ENCODE measurements at regions not wholly inside any gene's neighbourhood (a gene's known extent, or its start where the extent isn't known, plus 50 kb on each side); places are given as distances from the start of the nearest gene placed in this dataset.
"Not testable (repeated sequence)": the region's sequence is repeated elsewhere in the genome, so short reads cannot be mapped to it uniquely, and the experiment has no call there.

DNA sequence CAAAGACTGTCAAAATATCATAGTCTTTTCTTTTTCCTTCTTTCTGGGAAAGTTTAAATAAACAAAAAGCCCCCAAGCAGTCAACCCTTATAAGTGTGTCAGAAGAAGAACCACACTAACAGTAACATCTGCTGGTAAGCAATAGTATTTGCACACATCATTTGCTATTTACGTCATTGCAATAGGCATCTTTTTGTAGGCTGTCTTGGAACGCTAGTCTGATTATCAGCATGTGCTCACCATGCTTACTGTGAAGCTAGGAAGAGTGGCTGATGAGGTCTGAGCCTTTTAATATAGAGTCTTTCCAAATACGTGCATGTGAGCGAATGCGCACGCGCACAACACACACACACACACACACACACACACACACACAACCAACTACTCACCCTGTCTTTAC lies 599.0 kb upstream of the TPK1 start:
- DNase-seq: no peak

DNA sequence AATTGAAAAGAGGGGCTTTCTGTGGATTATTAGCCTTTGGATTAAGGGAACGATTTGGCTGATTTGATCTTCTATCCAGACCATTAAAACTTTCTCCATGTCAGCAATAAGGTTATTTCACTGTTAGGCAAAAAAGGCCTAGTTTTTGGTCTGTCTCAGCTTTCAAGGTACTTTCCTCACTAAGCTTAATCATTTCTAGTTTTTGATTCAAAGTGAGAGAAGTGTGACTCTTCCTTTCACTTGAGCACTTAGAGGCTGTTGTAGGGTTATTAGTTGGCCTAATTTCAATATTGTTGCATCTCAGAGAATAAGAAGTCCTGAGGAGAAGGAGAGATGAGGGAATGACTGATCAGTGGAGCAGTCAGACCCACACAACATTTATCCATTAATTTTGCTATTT lies 596.0 kb upstream of the TPK1 start:
- no peak for DNase-seq

DNA sequence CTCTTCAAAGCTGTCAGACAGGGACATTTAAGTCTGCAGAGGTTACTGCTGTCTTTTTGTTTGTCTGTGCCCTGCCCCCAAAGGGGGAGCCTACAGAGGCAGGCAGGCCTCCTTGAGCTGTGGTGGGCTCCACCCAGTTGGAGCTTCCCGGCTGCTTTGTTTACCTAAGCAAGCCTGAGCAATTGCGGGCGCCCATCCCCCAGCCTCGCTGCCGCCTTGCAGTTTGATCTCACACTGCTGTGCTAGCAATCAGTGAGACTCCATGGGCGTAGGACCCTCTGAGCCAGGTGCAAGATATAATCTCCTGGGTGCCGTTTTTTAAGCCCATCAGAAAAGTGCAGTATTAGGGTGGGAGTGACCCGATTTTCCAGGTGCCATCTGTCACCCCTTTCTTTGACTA lies 582.6 kb upstream of the TPK1 start:
- not testable (repeated sequence) for DNase-seq

DNA sequence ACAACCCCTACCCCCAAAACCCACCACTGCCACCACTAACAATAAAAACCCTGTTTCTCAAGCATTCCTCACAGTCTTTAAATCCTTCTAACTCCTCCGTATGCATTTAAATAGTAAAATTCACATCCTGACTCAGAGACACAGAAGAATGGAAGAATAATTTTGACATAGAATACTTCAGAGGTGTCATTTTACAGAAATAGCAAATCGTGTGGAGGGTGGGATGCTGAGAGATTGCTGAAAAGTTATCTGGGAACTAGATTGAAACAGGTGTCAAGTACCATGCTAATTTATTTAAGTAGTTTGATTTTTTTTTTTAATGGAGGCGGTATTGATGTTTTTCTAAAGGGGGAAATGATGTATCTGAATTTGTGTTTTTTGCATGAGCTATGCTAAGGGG lies 575.2 kb upstream of the TPK1 start:
- DNase-seq: no peak

DNA sequence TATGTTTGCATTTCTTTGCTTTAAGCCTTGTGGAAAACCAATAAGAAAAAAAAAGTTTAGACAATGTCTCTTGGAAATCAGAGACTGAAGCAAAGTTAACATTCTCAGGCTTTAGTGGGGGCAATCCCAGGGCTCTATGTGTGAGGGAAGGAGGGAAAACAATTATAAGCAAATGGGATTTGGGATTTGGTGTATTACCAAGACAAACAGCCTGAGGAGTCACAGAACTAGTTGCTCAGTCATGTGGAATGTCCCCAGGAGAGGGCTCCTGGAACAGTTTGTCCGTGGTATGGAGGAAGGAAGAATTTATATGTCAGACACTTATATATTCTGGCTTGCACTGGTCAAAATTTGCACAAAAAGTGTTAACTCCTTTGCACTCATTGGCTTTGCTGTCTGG lies 562.9 kb upstream of the TPK1 start:
- DNase-seq: no peak

DNA sequence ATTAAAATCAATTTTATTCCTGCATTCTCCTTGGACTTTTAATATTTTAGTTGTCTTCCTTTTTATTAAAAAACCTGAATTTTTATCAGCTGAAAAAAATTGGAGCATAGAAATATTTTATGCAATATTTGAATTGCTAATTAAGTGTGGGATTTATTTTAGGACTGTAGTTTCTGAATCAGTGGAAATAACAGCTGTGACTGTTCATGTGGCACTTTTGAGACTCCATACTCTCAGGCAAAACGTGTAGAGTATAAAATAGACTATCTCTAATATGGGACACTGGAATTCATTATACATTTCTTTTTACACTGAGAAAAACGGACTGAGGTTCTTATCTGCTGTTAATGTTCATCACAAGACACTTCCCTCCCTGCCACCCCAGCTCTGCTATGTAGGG lies 558.3 kb upstream of the TPK1 start:
- no peak for DNase-seq

DNA sequence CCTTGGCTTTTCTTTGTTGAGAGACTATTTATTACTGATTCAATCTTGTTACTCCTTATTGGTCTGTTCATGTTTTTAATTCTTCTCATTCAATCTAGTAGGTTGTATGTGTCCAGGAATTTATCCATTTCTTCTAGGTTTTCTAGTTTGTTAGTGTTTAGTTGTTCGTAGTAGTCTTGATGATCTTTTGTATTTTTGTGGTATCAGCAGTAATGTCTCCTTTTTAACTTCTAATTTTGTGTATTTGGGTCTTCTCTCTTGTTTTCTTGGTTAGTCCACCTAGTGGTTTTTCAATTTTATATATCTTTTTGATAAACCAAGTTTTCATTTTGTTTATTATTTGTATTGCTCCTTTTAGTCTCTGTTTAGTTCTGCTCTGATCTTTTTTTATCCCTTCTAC lies 546.9 kb upstream of the TPK1 start:
- DNase-seq: no peak

DNA sequence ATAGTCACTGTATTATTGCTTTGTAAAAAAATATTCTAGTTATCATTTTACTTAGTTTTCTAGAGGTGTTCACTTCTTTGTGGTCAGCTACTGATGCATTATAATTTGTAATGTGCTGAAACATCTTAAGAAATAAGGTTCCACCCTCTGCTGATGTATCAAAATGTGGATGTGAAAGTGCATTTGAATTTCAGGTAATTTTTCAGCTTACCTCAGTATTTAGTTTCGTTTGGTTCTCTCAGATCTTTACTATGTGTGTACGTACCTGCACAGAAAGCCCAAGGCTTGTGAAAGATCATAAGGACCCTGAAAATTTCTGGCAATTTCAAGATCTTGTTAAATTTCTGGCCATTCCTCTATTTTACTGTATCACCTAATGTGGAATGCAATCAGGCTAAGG lies 542.3 kb upstream of the TPK1 start:
- no peak for DNase-seq

DNA sequence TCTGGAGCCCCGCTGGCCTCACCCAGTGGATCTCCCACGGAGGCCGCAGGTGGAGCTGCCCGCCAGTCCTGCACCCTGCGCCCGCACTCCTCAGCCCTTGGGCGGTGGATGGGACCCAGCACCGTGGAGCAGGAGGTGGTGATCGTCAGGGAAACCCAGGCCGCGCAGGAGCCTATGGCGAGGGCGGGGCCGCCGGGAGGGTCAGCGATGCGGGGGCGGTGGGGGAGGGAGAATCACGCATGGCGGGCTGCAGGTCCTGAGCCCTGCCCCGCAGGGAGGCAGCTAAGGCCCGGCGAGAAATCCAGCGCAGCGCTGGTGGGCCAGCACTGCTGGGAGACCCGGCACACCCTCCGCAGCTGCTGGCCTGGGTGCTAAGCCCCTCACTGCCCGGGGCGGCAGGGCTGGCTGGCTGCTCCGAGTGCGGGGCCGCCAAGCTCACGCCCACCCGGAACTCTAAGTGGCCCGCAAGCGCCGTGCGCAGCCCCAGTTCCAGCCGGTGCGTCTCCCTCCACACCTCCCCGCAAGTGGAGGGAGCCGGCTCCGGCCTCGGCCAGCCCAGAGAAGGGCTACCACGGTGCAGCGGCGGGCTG lies 524.8 kb upstream of the TPK1 start:
- DNase-seq: no peak

DNA sequence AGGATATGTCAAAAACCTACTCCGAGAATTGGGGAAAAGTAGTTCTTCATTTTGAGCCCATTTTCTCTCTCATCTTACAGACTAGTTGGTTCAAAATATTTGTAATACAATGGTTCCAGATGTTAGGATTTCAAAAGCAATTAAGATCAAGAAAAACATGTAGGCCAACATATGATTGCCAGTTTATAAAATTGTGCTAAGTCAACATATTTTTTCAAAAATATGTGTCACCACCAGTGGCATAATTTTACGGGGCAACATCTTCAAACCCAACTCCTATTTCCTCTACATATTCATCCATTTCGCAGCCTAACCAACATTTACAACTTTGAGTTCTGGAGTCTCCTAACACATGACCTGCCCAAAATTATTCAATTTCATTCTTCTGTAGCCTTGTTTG lies 514.5 kb upstream of the TPK1 start:
- DNase-seq: no peak

DNA sequence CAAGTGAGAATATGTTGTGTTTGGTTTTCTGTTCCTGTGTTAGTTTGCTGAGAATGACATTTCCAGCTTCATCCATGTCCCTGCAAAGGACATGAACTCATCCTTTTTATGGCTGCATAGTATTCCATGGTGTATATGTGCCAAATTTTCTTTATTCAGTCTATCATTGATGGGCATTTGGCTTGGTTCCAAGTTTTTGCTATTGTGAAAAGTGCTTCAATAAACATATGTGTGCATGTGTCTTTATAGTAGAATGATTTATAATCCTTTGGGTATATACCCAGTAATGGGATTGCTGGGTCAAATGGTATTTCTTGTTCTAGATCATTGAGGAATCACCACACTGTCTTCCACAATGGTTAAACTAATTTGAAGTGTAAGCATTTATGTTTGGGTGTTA lies 513.6 kb upstream of the TPK1 start:
- not testable (repeated sequence) for DNase-seq

DNA sequence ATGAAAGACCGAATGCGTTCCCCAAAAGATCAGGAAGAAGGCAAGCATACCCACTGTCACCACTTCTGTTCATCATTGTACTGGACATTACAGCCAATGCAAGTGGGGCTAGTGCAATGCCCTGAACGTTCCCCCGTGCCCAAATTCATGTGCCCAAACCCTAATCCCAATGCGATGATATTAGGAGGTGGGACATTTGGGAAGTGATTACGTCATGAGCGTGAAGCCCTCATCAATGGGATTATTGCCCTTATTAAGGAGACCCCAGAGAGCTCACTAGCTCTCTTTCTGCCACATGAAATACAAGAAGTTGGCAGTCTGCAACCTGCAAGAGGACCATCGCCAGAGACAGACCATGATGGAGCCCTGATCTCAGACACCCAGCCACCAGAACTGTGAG lies 511.4 kb upstream of the TPK1 start:
- no peak for DNase-seq

DNA sequence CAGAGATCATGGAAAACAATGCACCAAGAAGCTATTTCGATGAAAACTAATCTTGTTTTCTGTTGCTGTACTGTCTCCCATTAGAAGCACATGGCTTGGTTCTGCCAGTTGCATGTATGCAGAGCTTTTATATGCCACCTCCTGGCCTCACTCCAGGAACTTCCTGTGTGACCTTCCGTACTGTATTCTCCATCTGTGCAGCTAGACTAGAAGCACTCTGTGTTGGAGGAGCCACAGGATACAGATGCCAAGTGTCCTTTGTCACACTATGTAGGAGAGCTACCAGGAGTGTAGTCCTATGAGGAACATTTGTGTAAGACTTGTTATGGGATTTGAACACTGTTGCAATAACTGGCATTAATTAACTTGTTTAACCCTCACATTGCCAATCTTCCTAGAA lies 503.5 kb upstream of the TPK1 start:
- no peak for DNase-seq

DNA sequence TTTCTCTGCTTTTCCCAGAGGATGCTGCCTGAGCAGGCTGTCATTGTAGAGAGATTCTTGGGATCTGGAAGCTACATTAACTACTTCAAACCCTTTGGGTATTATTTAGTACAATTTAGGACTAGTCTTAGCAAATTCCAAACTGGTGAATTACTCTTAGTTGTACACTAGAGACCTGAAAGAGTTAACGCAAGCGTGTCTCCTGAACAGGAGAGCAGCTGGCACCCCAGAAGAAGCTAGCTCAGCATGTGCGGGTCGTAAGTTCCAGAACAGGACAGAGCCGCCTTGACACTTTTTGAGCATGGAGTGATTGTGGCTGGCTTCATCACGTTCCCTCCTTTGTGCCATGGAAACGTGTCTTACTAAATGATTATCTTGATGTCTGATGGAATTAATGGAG lies 495.7 kb upstream of the TPK1 start:
- DNase-seq: no peak

DNA sequence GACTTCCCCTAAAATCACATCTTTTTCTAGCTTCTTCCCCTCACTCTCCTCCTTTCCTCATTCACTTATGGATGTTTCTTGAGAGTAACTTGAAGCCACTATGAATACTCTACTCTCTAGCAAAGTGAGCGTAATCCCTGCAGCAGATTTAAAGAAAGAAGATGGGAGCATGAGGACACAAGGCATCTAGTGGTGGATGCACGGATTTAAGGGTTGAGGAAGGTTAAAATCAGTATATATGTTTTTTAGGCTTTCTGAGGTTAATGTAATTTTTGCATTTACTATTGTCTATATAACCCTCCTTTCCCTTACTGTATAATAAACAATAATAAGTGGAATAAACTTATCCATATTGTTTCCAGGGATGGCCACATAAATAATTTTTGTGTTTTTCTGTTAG lies 495.2 kb upstream of the TPK1 start:
- no peak for DNase-seq

DNA sequence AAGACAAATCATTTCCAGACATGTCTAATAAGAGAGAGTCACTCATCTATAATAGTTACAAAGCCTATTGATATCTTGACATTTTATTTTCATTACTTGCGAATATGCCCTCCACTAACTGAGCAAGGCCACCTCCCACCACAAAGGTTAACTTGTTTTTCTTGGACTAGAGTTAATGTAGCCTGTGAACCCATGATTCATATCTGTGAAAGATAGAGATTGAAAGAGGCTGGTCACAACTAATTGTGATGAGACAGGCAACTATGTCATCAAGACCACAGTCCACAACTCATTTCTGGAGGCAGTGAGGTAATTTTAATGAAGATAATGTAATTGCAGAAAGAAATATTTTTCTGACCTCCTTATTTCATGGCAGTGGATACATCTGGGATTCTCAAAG lies 491.8 kb upstream of the TPK1 start:
- DNase-seq: no peak

DNA sequence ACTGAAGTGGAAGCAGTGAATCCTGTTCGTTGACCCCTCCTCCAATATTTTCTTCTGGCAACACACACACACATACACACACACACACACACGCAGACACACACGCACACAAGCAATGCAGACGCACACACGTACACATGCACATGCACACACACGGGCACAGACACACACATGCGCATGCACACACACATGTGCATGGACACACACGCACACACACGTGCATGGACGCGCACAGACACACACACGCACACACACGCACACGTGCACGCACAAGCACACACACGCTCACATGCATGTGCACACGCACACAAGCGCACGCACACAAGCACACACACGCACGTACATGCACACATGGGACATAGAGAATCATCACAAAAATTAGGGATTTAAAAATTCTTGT lies 488.2 kb upstream of the TPK1 start:
- DNase-seq: no peak

DNA sequence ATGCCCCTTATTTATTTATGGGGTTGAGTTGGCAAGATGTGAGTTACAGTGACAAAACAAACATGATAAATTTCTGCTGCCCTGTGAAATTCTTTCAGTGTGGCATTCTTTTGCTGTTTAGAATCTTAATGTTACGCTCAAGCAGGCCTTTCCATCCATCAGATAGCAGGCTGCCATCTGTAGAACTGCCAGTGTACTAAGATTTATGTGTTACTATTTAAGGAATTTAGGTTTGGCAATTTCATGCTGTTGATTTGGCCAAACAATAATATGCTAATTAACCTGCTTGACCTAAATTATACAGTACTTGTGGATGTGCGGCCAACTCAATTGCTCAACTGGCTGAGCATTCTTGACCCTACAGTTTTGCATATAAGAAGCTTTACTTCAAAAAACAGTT lies 477.7 kb upstream of the TPK1 start:
- DNase-seq: no peak

DNA sequence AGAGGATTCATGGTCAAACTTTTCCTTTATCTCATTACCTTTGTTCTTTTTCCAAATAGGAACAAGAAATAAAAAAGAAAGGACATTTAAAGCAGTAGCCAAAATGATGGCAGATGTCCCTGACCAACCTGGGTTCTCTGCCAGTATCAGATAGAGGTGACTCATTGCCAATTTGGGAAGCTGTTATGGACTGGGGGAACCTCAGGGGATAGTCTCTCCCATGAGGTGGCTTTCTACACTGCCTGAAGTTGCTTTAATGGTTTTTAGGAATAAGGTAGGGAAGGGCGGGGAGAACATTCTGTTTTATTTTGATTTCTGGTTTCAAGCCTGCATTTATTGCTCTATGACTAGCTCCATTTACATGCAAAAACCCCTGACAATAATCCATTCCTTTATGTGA lies 457.9 kb upstream of the TPK1 start:
- no peak for DNase-seq

DNA sequence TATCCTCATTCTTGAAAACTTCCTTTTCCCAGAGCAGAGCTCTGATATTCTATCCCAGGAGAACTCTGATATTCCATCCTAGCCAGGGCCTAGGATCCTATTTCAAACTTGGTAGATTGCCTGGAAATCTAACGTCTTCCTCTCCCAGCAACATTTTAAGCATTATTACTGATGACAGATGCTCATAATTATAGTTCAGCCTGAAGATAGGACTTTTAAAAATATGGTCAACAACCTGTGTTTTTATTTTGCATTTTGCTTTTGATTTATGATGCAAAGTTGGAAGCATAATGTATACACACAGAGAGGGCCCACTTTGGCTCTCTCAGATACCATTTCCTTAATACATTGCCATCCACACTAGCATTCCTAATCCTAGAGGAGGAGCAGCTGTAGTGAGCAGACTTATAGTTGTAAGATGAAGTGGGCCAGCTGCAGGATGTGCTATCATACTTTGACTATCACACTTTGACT lies 457.4 kb upstream of the TPK1 start:
- no peak for DNase-seq

DNA sequence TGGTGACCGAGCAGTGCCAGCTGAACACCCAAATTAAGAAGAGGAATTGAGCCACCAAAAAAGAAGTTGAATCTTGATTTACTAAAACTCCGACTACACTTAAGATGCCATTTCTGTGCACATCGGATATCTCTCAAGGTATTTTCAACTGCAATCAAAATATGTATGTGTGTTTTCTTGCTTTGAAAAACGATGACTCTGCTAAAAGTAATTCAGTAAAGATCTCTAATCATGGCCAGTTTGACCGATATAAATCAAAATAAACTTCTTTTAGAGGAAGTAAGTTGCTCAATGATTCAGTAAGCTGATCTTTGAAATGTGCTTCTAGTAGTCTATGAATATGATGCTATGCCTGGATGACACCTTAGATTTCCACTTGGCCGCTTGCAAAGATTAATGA lies 453.5 kb upstream of the TPK1 start:
- DNase-seq: no peak

DNA sequence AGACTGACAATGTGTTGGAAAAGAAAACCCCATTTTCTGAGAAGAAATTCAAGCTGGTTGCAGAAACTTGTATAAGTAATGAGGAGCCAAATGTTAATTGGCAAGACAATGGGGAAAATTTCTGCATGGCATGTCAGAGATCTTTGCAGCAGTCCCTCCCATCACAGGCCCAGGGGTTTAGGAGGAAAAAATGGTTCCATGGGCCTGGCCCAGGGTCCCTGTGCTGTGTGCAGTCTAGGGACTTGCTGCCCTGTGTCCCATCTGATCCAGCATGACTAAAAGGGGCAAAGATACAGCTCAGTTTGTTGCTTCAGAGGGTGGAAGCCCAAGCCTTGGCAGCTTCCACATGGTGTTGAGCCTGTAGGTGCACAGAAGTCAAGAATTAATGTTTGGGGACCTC lies 440.3 kb upstream of the TPK1 start:
- no peak for DNase-seq

DNA sequence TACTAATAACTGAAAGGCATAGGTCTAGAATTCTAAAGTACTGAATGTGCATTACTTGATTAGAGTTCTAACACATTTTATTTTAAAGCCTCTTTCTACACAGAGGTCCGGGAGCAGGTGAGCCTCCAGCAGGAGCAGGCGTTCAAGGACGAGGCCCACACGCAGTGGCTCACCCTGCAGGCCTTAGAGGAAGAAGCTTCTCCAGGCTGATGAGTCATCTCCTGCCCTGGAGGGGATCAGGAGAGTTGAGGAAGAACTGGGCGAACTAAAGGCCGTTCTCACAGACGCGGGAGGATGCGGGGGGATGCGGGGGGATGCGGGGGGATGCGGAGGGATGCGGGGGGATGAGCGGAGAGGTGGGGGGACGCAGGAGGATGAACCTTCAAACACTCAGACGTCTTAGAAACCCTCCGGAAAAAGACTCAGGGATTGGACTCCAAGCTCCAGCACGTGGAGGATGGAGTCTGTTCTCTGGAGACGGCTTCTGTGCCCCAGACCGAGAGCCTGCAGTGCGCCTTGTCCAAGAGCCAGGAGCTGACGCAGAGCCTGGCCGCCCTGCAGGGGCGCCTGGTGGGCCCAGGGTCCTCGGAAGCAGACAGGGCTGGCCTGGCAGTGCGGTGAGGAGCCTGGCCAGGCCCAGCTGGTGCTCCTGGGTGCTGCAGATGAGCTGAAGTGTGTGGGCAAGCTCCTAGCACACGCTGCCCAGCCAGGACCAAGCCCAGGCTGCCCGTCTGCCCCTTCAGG lies 433.7 kb upstream of the TPK1 start:
- no peak for DNase-seq

DNA sequence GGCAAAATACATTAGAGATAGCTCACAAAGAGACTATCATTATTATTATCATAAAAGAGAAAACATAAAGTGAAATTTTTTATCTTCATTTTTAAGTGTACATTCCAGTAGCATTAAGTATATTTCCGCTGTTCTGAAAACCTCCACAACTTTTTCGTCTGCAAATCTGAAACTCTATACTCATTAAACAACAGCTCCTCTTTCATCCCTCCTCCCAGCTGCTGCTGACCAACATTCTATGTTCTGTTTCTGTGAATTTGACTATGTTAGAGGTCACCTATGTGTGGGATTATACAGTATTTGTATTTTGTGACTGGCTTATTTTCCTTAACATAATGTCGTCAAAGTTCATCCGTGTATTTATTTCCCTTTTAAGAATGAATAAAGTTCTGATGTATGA lies 429.3 kb upstream of the TPK1 start:
- DNase-seq: no peak

DNA sequence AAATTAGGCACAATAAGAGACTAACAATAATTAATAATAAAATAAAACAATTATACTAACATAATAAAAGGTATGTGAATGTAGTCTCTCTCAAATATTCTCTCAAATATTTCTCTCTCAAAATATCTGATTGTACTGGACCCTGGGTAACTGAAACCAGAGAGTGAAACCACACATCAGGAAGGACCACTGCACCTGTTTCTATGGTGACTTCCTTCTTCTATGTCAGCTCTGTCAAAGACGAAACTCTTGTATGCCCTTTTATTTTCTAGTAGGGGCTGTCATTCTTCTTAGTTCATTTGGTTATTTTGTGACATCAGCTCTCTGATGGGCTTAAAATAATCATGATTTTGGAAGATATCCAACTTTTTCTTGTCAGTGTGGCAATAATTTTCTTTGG lies 428.0 kb upstream of the TPK1 start:
- no peak for DNase-seq

Measured in T-helper 9 cell (primary cell).